ENCODE measurements at regions not wholly inside any gene's neighbourhood (a gene's known extent, or its start where the extent isn't known, plus 50 kb on each side); places are given as distances from the start of the nearest gene placed in this dataset.

DNA sequence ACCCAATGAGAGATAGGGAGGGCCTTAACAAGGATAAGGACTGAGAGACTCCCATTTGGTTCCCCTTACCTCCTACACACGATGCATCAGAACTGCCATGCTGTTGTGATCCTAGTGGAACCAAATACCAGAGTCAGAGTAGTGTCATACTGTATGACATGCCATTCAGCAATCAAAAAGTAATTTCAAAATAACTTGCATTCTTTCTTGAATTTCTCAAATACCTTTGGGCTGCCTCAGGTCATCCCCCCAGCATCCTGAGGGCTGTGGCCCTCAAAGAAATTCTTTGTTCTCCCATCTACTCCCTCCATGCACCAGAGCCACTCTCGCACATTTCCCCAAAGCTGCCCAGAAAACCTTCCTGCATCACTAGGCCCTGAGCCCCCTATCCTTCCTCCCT lies 68.9 kb upstream of the PPP2R3A start:
- in situ Hi-C loops (cut with HindIII; ENCODE audit: low sequenced_read_pairs): no loop called here

DNA sequence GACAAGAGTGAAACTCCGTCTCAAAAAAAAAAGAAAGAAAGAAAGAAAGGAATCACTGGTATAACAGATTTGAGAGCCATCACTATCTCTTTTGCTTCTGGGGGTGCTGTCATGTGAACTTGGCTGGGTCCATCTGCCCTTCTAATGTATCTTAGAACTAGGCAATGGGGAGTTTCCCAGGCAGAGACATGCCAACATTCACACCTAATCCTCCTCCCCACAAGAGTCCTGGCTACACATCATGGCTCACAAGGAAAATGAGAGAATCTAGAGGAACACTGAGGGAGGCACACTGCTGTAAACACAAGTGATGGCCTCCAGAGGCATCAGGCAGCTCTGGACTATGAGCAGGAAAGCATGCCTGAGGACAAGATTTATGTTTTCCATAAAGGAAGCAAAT lies 67.8 kb upstream of the PPP2R3A start:
- in situ Hi-C loops (cut with HindIII; ENCODE audit: low sequenced_read_pairs): no loop called here

DNA sequence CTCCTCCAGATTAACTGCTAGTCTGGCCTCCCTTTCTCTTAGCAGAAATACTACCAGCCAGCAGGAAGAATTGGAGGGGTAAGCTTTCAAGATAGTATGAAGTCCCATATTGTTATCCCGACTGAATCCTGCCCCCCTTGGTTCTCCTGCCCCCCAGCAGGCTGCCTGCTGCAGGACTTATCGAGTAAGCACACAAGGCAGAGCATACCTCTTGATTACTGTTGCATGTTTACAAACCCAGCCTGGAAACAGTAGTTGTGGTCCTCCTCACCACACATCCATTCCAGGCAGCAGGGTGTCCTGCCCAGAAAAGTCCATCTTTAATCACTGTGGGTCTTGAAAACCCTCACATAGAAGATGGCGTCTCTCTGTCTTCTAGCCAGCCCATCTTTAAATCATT lies 66.8 kb upstream of the PPP2R3A start:
- in situ Hi-C loops (cut with HindIII; ENCODE audit: low sequenced_read_pairs): no loop called here

DNA sequence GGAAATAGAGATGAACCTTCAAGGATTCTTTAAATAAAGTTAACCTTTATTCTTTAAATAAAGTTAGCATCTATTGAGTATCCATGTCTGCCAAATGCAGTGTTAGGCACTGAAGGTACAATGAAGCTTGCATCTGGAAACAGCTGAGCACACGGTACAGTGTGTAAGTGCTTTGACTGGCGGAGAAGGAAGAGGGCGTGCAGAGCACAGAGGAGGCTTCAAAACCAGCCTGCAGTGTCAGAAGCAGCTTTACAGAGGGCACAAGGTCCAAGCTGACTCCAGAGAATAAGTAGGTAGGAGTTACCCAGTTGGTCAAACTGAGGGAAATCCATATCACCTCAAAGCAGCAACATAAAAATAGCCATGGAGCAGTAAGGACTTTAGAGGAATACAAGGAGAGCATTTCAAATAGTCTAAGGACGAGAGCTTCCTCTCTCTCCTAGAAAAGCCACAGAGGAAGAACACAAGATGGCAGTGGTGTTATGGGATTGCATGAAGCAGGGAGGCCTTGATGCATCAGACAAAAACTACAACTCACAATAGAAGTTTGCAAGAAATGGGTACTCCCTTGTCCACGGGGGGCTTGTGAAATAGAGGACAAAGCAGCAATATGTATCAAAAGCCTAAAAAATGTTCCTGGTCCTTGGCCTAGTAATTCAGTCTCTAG lies 60.3 kb upstream of the PPP2R3A start:
- in situ Hi-C loops (cut with HindIII; ENCODE audit: low sequenced_read_pairs): no loop called here

DNA sequence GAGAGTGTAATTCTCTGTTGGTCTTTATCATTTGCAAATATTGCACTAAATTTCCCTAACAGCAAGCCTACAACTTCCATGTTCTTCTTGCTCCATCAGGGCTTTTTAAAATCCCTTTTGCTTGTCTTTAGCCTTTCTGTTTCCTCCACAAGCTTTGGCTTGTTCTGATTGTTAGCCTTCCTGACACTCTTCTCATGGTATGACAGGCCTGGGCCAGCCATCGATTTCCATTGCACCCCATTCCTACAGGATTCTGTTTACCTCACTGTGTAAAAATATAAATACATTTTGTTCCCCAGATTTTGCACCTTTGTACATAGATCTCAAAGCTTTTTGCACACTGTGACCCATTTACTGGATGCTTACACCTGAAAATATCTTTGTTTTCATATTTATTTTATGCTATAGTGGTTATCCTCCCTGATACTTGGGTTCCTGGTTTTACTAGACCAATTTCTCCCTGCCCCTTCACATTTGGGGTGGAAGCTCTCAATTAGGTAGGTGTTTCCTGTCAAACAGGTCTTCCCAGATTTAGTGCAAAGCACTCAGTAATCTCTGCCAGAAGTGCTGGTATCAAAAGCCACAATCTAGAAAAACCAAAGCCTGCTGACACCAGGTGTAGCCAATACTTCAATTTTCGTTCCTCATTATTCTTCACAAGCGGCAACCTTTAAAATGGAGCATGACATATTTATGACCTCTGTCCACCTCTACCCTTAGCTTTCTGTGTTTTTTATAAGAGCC lies 57.9 kb upstream of the PPP2R3A start:
- in situ Hi-C loops (cut with HindIII; ENCODE audit: low sequenced_read_pairs): no loop called here

DNA sequence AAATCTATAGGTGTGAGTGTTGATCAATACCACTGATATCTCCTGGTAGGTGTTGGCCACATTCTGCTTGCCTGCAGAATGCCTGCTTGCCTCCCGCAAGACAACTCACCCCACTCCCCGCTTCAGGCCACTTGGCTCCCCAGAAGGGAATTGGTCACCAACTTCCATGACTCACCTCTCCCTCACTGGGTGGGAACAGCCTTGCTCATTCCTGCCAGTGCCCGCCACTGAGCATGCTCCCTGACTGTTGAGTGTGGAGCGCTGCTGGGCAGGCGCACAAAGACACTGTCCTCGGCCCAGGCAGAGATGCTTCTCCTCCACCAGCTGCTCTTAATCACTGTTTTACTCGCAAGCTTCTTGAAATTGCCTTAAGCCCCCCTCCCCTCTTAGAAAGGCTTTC lies 57.3 kb upstream of the PPP2R3A start:
- in situ Hi-C loops (cut with HindIII; ENCODE audit: low sequenced_read_pairs): no loop called here

DNA sequence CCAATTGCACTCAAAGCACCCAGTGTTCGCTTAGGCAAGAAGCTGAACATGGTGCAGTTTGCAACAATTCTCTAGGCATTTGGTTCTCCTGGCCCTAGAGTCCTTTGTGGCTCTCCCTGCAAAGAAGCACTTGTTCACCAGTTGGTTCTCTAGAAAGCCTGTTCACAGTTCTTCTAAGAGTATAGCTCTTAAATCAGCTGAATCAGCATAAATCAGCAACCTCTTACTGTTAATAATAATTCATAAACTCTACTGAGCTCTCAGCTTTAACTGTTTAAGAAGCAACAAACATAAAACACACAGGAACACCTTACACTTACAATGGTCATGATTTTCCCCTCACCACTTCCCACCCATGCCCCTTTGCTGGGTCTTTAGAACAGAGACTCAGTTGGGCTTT lies 56.8 kb upstream of the PPP2R3A start:
- in situ Hi-C loops (cut with HindIII; ENCODE audit: low sequenced_read_pairs): no loop called here

DNA sequence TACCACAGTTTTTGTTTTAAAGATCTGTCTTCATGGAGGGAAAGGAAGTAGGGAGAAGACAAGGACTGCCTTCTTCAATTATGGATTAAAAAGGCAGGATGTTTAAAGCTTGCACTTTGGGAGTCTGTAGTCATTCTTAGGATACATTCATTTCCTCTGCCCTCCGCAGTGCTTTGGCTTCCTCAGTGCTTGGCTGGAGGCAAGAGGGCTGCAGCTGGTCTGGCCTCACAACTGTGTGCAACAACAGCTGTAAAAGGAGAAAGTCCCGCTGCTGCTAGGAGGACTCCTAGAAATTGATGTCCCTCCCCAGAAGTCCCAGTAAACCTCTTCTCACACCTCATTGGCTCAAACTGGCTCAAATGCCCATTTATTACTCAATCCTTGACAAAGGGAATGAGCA lies 54.4 kb upstream of the PPP2R3A start:
- in situ Hi-C loops (cut with HindIII; ENCODE audit: low sequenced_read_pairs): no loop called here

DNA sequence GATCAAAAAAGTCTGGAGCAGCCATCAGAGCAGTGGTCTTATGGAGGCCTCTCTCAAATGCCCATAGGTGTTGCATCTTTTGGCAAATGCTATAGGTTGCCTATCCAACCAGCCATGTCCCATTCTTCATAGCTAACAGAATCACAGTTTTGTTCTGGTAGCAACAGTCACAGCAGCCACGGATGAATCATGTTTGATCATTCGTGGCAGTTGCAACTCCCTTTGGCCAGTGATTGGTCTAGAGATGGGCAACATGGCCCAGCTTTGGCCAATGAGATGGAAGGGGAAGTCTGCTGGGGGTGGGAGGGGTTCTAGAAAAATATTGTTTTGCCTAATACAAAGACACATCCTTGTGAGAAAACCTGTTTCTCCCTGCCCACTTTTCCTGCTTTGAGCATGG lies 50.3 kb upstream of the PPP2R3A start:
- in situ Hi-C loops (cut with HindIII; ENCODE audit: low sequenced_read_pairs): no loop called here
